ENCODE measurements at regions not wholly inside any gene's neighbourhood (a gene's known extent, or its start where the extent isn't known, plus 50 kb on each side); places are given as distances from the start of the nearest gene placed in this dataset.

DNA sequence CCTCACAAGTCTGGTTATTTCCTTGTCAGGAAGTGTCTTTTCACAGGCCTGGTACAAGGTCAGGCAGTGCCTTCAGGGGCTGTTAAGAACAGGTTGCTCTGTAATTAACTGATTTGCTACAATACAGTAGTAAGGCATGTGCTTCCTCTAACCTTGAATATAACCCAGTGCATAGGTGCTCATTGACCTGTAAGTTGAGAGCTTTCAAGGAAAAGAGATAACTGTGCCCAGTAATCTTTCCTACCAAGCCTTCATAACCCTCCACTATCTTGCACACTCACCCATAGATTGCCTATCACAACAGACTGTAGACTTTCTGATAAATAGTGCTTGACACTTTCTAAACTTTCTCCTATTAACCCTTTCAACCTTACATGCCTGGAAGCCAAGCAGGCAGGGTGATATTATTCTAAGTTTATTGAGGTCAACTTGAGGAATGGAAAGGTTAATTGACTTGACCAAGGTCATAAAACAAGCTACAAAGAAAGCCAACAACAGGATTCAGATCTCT, 148.1 kb downstream of the PPARGC1A start:
- no peak for DNase-seq

DNA sequence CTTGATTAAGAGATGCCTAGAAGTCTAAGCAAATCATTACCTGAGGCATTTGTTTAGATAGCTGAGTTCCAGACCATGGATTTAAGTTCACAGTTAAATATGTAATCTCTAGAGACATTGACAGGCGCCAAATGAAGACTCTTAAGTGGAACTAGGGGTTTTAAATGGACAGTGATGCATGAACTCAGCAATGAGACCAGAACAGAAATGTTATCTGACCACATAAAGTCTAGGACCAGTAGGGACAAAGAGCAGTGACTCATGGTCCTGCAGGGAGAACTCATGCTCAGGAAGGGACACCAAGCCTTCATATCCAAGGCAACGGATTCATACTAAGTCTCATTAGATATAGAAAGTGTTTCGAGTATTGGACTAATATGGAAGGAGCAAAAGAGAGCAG, 152.3 kb downstream of the PPARGC1A start:
- no peak for DNase-seq

DNA sequence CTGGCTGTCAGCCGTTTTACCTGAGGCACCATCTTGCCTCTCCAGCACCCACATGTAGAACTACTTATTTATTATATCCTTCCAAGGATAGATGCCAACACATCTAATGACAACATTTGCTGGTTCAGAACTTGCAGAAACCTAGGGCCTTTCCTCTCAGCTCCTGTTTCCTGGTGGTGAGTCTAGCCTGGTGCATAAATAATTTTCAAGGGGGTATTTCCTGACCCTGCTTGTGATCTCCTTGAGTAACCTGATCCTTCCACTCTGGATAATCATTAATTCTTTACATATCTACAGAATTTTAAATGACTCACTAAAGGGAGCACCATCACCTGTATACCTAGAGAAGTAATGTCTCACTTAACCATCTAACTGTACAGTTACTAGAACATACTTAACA, 153.4 kb downstream of the PPARGC1A start:
- DNase-seq: no peak

DNA sequence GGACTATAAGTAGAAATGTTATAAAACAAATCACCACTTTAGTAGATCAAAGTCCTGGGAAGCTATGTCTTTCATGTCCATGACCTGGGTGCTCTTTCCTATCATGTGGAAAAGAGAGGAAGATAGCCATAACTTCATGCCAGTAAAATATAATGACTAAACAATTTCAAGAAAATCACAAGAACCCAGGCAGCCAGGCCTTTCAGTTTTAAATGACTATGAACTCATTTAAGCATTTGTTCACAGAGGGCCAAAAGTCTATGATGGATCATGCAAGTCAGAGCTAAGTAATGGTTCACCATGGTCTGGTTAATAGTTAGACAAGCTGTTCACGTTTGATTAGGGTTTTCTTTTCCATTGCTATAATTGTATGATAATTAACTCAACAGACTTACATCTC, 155.8 kb downstream of the PPARGC1A start:
- no peak for DNase-seq

DNA sequence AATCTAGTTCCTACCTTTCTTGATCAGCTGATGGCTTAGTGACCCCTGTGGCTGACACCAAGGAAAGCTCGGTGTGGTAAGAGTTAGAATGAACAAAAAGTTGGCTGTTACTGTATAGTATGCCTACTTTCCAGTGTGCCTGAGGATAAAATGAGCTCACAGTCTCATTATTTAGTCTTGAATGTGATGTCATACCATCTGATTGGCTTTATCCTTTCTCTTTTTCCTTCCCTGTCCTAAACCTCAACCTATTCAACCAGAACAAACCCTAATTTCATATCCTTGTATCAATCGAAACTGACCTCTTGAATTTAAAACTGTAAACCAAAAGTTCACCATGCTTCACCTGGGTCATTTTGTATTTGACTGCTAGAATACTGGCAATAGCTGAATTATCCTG, 156.4 kb downstream of the PPARGC1A start:
- no peak for DNase-seq

DNA sequence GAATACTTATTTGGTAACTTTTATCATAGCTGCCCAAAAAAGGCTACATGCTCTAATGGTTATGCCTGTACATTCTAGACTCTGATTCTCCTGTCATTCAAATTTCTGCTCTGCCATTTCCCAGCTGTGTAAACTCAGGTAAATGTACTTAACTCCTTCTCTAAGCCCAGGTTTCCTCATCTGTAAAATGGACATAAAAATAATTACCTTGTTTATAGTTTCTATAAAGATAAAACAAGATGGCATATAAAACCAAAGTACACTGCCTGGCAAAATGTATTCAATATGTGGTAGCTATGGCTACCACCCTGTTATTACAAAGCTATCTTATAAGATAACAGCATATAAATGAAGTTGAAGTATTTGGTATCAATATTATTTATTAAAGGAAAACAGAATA, 158.8 kb downstream of the PPARGC1A start:
- no peak for DNase-seq

DNA sequence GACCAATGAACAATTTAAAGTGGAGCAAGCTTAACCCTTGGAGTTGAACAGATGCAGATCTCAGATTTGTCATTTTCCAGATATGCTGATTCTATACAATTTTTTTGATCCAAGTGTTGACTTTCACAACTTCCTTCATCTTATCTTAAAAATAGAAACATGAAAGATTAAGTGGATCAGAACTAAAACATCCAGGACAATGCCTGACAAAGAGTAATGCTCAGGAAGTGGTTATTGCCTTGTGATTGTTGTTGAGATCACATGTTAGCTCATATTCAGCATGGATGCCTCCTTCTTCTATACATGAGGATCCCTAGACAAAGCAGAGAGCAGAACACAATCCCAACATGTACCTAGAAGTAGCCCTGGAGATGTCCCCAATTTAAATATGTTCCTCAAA, 160.9 kb downstream of the PPARGC1A start:
- no peak for DNase-seq

DNA sequence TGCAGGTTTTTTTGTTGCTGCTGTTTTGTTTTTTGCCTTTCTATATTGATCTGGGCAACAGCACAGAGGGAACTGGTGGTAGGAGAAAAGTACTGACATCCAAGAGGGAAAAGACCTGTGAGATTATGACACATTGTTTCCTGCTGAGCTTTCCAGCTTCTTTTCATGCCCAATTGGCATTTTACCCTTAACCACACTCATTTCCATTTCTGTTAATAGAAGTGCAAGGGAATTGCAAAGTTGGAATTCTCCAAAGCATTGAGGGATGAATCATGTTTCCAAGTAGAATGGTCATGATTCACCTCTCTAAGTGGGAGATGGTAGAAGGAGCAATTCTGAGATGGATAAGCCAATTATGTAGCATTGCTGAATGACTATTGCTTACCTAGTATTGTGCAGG, 161.5 kb downstream of the PPARGC1A start:
- DNase-seq: no peak

DNA sequence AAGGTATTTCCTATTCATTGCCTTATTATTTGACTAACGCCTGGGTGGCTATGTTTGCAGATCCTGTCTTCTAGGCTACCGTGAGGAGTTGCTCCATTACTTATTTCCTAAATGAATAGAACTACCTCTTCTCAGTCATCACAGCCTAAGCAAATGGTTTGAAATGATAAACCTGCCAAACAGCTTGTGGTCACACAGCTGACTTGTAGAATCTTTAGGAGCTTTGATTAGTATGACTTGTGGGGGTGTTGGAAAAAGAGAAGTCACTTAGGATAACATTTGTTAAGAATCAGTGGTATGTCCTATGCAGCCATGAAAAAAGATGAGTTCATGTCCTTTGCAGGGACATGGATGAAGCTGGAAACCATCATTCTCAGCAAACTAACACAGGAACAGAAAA, 169.3 kb downstream of the PPARGC1A start:
- DNase-seq: no peak

DNA sequence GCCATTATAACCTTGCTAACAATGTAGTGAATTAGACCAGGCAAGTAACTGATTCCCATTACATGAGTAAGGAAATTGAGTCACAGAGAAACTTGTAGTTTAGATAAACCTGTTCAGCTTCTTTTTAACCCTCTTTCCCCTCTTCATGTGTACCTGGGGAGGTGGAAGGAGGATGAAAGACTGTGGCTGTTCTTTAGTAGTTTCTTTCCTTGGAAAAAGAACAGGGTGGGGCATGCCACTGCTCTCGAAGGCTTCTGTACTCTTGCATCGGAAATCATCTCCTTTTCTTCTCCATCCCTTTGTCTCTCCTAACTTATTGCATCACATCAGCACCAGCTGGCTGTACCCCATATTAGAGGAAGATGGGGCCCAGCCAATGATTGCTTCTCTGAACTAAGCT, 171.4 kb downstream of the PPARGC1A start:
- DNase-seq: no peak

DNA sequence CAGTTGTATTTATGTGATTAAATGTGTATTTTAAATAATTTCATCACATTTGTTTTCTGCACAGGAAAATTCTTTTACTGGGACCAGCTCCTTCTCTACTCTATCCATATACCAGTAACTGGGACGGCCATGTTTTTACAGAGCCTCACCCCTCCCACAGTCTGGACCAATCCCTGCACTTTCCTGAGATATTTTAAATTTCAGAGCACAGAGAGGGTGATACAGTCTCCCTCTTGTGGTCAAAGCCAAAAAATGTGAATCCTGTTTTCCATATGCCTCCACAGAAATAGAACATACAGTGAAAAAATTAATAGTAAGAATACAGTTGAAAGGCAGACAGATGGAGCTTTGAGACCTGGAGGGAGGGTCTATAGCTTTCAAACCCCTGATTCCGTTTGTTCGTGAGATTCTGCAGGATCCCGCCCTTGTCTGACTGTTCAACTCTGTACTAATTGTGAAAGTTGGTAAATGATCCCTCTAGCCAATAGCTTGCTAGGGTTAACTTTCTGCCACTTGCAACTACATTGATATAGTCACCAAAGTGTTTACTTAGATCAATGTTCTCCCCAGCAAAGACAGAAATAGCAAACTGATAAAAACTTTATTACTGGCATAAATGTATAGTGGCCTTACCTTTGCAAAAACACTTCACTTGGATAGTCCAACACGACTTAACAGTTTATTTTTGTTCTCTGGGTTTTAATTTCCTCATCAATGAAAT, 172.2 kb downstream of the PPARGC1A start:
- DNase-seq: no peak

DNA sequence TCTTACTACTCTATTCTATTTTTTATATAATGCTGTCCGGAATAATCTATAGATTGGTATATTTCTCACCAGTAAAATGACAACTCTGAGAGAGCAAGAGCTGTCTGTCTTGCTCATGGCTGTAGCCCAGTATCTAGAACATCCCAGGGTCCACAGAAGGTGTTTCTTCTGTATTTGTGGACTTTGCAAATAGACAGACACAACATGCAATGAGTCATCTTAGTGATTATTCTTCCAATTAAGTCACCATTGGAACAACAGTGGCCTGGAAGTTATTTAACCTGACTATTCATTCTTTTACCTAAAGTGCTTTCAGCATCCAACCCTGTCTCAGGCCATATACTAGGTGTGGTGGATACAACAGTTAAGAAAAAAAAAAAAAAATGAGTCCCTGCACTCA, 179.5 kb downstream of the PPARGC1A start:
- DNase-seq: no peak

DNA sequence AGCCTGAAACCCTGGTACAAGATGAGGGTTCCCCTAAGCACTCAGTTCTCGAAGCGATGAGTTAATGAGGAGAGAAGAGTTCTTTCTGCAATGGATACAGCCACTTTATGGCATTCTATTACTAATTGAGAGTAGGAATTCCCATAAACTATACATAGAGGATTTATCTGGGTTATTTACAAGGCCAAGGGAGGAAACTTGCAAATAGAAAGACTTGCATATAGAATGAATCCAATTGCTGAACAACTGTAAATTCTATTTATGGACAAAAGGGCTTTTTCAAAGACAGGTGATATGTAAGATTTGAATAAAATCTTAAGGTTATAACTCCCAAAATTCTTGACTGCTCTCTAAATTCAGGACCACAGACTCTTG, 182.2 kb downstream of the PPARGC1A start:
- no peak for DNase-seq

DNA sequence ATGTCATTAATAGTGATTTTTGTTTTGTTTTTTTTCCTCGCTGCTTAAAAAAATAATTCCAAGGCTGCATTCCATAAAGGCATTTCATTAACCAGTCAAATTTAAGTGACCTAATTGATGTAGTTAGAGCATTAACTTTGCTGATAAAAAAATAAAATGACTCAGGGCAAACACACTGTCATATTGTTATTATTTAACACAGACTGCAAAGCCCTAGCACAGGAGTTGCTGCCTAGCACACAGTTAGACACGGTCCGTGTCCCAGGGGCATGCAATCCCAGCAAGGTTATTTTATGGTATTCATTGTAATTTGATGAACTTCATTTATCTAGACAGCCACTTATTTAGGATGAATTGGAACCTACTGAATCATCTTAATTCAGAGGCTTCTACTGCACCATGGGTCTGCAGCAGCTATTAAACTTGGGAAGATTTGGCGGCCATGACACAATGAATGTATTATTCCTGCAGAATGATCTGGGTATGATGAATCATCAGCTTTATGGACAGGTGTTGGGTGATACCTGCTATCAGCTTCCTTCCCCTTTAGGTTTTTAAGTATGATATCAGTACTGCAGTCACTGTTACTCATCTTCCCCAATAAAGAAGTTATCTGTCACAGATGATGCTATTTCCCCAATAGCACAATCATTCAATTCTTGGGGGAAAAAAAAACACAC, 182.7 kb downstream of the PPARGC1A start:
- no peak for DNase-seq

DNA sequence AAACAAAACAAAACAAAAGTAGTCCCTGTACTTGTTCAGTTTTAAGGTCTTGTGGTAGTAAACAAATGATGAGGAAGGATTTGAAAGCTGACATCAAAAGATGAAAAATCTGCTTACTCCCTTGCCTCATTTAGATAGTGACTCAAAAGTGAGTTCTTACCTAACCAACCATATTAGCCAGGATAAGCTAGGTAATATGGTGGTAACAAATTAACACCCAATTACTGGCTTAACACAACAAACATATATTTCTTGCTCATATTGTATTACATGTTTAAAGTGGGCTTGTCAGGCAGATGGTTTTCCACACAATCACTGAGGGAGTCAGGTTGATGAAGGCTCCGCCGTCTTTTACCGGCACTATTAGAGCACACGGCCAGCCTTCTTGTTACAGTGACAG, 189.7 kb downstream of the PPARGC1A start:
- DNase-seq: no peak

DNA sequence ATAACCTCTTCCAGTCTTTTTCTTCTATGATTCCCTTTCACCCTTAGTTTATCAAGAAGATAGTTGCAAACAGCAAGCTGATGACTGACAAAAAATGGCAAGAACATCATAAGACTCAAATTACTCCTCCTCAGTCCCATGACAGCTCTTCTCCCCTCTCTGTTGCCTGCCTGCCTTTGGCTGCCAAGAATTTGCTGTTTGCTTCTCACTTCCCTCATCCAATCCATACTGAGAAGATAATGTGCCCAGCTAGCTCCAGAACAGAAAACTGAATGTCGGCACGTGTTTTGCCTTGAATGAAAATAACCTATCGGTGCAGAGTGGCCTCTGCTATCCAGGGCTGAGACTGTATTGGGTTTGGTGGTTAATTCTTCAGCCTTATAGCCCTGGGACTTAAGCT, 192.1 kb downstream of the PPARGC1A start:
- DNase-seq: no peak

DNA sequence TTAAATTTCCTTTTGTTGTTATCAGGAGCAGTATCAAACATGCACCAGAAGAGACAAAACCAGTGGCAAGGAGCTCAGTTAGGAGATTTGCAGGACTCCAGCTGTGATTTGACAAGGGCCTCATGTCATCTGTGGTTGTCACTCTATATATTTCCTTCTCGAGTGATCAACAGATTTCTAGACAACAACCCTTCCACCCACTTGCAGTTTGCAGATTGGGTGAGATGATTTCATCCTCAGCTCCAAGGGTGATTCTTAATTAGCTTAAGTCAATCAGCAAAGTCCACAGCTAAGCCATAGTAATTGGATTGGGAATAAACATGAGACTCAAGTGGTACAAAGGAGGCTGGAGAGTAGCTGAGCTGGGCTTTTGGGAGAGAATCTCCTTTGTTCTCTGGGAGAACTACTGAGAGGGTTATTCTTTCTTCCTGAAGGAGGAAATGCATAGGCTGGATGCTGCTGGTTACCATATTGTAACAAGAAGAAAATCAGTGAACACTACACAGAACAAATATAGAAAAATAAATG, 192.8 kb downstream of the PPARGC1A start:
- no peak for DNase-seq

DNA sequence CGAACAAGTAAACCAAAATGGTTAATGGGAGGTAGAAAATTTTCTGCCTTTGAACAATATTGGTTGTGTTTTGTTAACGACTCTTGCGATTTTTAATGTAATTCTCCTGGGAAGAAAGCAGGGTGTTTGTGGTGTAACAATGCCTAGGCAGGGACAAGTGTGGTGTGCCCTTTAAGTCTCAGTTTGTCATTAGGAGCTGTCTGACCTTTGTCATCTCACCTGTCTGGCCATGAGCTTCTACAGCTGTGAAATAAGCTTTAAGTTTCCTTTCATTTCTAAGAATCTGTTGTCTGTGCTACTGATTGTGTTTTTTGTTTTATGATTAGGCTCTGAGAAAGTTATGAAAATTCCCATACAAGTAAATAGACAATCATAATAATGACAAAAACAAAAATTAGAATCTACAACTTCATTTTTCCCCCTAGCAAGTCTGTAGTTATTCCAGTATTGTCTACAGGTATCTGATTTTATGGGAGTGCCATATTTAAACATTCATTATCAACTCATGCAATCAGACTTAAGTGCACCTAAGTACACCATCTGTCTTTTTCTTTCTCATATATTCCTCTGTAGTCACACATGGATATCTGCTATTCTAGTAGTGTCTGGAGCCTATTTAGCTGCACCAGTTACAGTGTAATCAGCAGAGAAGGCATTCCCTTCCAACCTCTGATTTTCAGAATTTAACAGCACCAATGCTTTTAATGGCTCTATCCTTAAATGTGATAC, 203.5 kb downstream of the PPARGC1A start:
- DNase-seq: no peak

DNA sequence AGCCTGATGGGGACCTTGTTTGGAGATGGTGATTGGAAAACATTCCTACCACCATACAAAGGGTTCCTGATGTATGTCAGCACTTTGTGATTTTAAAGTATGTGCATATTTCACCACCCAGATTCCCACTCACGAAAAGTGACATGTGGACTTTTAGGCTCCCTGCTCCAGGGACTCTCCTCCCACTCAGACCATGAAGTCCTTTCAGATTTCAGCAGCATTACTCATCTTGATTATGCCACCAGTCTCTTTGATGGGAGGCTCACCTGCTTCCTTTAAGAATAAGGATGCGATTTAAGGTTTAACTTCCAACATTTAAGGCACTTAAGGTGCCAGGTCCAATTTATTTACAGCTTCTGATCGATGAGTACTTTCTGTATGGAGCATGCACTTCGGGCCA, 204.4 kb downstream of the PPARGC1A start:
- no peak for DNase-seq

DNA sequence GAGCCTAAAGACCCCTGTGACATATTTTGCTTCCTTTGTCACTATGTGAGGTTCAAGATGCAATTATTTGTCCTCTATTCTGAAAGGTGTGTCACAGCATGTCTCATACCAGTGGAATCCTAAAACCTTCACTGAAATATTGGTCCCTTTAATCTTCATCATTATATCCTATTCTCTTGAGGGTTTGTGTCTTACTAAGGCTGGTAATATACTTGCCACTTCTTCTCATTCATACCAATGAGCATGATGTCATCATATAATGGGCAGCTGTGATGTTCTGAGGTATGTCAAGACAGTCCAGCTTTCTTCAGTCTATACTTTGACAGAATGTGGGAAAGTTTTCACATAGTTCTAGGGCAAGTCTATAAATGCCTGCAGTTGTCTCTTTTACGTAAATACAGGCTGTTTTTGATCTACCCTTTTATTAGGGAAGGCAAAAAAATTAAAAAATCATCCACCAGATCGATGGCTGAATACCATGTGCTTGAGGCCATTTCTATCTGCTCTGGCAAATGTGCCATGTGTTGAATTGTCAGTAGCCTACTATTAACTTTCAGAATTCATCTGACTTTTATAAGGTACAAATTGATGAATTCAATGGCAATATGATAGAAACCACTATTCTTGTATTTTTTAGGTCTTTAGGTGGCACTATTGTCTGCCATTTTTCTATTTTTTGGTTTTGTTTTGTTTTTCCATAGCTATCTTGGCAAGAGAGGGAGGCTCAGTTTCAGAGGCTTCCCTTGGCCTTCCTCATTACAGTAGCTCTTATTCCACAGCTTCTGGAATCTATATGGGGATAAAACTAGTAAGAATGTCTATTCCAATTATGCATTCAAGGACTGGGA, 209.0 kb downstream of the PPARGC1A start:
- DNase-seq: no peak

DNA sequence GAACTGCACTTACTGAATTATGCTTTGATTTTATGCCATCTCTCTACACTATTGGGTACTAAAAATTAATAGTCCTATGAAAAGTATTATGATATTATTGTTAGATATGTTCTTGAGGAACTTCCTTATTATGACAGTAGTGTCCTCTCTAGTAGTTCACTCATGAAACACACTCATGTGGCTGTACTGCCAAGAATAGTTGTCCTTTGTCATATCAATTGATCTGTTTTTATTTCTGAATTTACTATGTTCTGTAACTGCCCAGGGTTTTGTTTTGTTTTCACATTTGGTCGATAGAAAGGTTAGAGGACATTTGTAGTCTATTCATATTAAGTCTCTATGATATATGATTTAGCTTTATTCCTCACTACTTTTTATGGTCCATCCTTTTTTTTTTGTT, 215.2 kb downstream of the PPARGC1A start:
- no peak for DNase-seq

DNA sequence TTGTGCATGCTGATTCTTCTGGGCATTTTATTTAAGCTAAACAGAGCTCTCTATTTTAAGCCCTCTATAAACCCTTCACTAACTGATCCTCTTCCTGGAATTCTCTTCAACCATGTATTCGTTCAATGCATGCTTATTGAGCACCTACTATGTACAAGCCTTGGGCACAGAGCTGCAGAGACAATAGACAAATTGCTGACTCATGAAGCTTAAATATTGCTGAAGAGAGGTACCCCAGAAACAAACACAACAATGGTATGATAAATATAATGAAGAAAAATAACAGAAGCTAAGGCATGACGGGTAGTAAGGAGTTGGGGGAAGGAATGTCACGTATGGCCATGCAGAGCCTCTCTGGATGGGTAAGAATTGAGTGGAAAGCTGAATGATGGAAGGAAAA, 222.2 kb downstream of the PPARGC1A start:
- no peak for DNase-seq

DNA sequence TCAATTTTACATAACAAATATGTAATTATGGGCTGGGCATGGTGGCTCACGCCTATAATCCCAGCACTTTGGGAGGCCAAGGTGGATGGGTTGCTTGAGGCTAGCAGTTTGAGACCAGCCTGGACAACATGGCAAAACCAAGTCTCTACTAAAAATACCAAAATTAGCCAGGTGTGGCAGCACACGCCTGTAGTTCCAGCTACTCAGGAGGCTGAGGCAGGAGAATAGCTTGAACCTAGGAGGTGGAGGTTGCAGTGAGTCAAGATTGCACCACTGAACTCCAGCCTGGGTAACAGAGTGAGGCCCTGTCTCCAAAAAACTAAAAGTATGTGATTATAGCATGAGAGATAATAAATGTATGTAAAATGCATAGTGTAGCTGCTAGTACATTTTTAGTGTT, 229.0 kb downstream of the PPARGC1A start:
- DNase-seq: no peak

Data from stimulated activated CD4-positive, alpha-beta T cell treated with anti-CD3 and anti-CD28 coated beads, Interleukin-12 subunit alpha, Interleukin-12 subunit beta, amount 100 ng/mL, for 4 hours (primary cell).